Ovary (tissue), 3 donors: ENCODE measurements at regions not wholly inside any gene's neighbourhood (a gene's known extent, or its start where the extent isn't known, plus 50 kb on each side); places are given as distances from the start of the nearest gene placed in this dataset.

Source experiments
- CTCF ChIP-seq, 3 donors: fragments of 450-650 bp in 2 of 3; fragments of 200-600 bp in 1 of 3; IDR thresholded peaks; one replicate each; pipeline versions ENCODE4 v1.5.1 to v1.8.0; 2016 to 2022; ENCODE audit warnings: antibody characterized with exemption in 3 of 3, mild to moderate bottlenecking in 1 of 3
- POLR2A ChIP-seq: fragments of 450-650 bp; IDR thresholded peaks from one replicate; pipeline ENCODE4 v1.6.1; 2017; ENCODE audit warnings: antibody characterized with exemption, mild to moderate bottlenecking, moderate library complexity
- donor health status: DM: no; HTN: no; CAD: no.

GRCh38 chr13:80744147-80744914 is 403.4 kb upstream of the SPRY2 start:
- TF ChIP-seq CTCF (IDR thresholded peaks at IDR 0.05) (no peak), POLR2A (no peak)
